ENCODE measurements at regions not wholly inside any gene's neighbourhood (a gene's known extent, or its start where the extent isn't known, plus 50 kb on each side); places are given as distances from the start of the nearest gene placed in this dataset.
"Not testable (repeated sequence)": the region's sequence is repeated elsewhere in the genome, so short reads cannot be mapped to it uniquely, and the experiment has no call there.

GRCh38 chr19:34871911-34872310, 54.8 kb upstream of the ZNF30 start:
- H3K36me3 Mint-ChIP-seq (ENCODE audit: low read depth); intact Hi-C loops (cut with micrococcal nuclease); H3K4me3 Mint-ChIP-seq; H3K27ac Mint-ChIP-seq; H3K27me3 Mint-ChIP-seq; H3K4me1 Mint-ChIP-seq (ENCODE audit: low read depth): not testable (repeated sequence)
- H3K9me3 Mint-ChIP-seq: peaks cover 44% of the 10 kb centered on the region

- Mint-ChIP-seq H3K9me3 (peaks cover 31% of the 10 kb centered on the region), H3K4me3 (no peak overlapping the region), H3K36me3 (ENCODE audit: low read depth) (no peaks in the 10 kb centered on the region), H3K27me3 (no peaks in the 10 kb centered on the region), H3K4me1 (ENCODE audit: low read depth) (no peaks in the 10 kb centered on the region), H3K27ac (no peak overlapping the region)
- intact Hi-C loops (cut with micrococcal nuclease): no loop called here
These were observed 59.1 kb upstream of the ZNF30 start for GRCh38 chr19:34867631-34868030.

GRCh38 chr19:34865225-34865624, 61.5 kb upstream of the ZNF30 start:
- H3K4me1 Mint-ChIP-seq (ENCODE audit: low read depth); H3K36me3 Mint-ChIP-seq (ENCODE audit: low read depth); intact Hi-C loops (cut with micrococcal nuclease); H3K4me3 Mint-ChIP-seq; H3K27me3 Mint-ChIP-seq; H3K27ac Mint-ChIP-seq: not testable (repeated sequence)
- peaks cover 31% of the 10 kb centered on the region for H3K9me3 Mint-ChIP-seq

- Mint-ChIP-seq H3K4me3 (peak overlapping the region; percentile 44), H3K9me3 (peaks cover 24% of the 10 kb centered on the region)
- H3K36me3 Mint-ChIP-seq (ENCODE audit: low read depth); H3K27me3 Mint-ChIP-seq; H3K4me1 Mint-ChIP-seq (ENCODE audit: low read depth); intact Hi-C loops (cut with micrococcal nuclease); H3K27ac Mint-ChIP-seq: not testable (repeated sequence)
These were observed 66.6 kb upstream of the ZNF30 start for GRCh38 chr19:34859823-34860736.

- H3K36me3 Mint-ChIP-seq (ENCODE audit: low read depth); H3K4me1 Mint-ChIP-seq (ENCODE audit: low read depth); H3K27me3 Mint-ChIP-seq; H3K4me3 Mint-ChIP-seq; H3K27ac Mint-ChIP-seq; intact Hi-C loops (cut with micrococcal nuclease): not testable (repeated sequence)
- H3K9me3 Mint-ChIP-seq: peaks cover 29% of the 10 kb centered on the region
These were observed 67.4 kb upstream of the ZNF30 start for GRCh38 chr19:34859325-34859724.

- Mint-ChIP-seq H3K27ac (no peak overlapping the region), H3K4me1 (ENCODE audit: low read depth) (peaks cover 5% of the 10 kb centered on the region), H3K27me3 (peaks cover 8% of the 10 kb centered on the region), H3K4me3 (no peak overlapping the region), H3K36me3 (ENCODE audit: low read depth) (no peaks in the 10 kb centered on the region), H3K9me3 (peaks cover 50% of the 10 kb centered on the region)
- intact Hi-C loops (cut with micrococcal nuclease): no loop called here
These were observed 70.7 kb upstream of the ZNF30 start for GRCh38 chr19:34856052-34856451.

- Mint-ChIP-seq H3K9me3 (peaks cover 61% of the 10 kb centered on the region), H3K27ac (no peak overlapping the region), H3K4me1 (ENCODE audit: low read depth) (no peaks in the 10 kb centered on the region), H3K4me3 (no peak overlapping the region), H3K36me3 (ENCODE audit: low read depth) (no peaks in the 10 kb centered on the region), H3K27me3 (no peaks in the 10 kb centered on the region)
- intact Hi-C loops (cut with micrococcal nuclease): no loop called here
These were observed 73.3 kb upstream of the ZNF30 start for GRCh38 chr19:34853369-34853768.

GRCh38 chr19:34852669-34853068, 74.0 kb upstream of the ZNF30 start:
- intact Hi-C loops (cut with micrococcal nuclease): no loop called here
- H3K27me3 Mint-ChIP-seq: no peaks in the 10 kb centered on the region
- H3K9me3 Mint-ChIP-seq: peaks cover 65% of the 10 kb centered on the region
- no peak overlapping the region for H3K27ac Mint-ChIP-seq
- no peaks in the 10 kb centered on the region for H3K36me3 Mint-ChIP-seq (ENCODE audit: low read depth)
- no peak overlapping the region for H3K4me3 Mint-ChIP-seq
- no peaks in the 10 kb centered on the region for H3K4me1 Mint-ChIP-seq (ENCODE audit: low read depth)

- Mint-ChIP-seq H3K27me3 (no peaks in the 10 kb centered on the region), H3K9me3 (peaks cover 71% of the 10 kb centered on the region), H3K4me3 (no peak overlapping the region), H3K4me1 (ENCODE audit: low read depth) (no peaks in the 10 kb centered on the region), H3K27ac (no peak overlapping the region), H3K36me3 (ENCODE audit: low read depth) (no peaks in the 10 kb centered on the region)
- intact Hi-C loops (cut with micrococcal nuclease): no loop called here
These were observed 75.4 kb upstream of the ZNF30 start for GRCh38 chr19:34851277-34851804.

- Mint-ChIP-seq H3K27ac (no peak overlapping the region), H3K4me1 (ENCODE audit: low read depth) (no peaks in the 10 kb centered on the region), H3K27me3 (no peaks in the 10 kb centered on the region), H3K36me3 (ENCODE audit: low read depth) (no peaks in the 10 kb centered on the region), H3K4me3 (no peak overlapping the region), H3K9me3 (peaks cover 46% of the 10 kb centered on the region)
- intact Hi-C loops (cut with micrococcal nuclease): no loop called here
These were observed 74.4 kb upstream of the ZNF599 start for GRCh38 chr19:34847393-34847792.

- H3K27me3 Mint-ChIP-seq: peaks cover under 1% of the 10 kb centered on the region
- H3K4me3 Mint-ChIP-seq: no peak overlapping the region
- intact Hi-C loops (cut with micrococcal nuclease): no loop called here
- peaks cover 32% of the 10 kb centered on the region for H3K9me3 Mint-ChIP-seq
- H3K4me1 Mint-ChIP-seq (ENCODE audit: low read depth): no peaks in the 10 kb centered on the region
- H3K36me3 Mint-ChIP-seq (ENCODE audit: low read depth): no peaks in the 10 kb centered on the region
- no peak overlapping the region for H3K27ac Mint-ChIP-seq
These were observed 71.3 kb upstream of the ZNF599 start for GRCh38 chr19:34844277-34844676.

- no peaks in the 10 kb centered on the region for H3K4me1 Mint-ChIP-seq (ENCODE audit: low read depth)
- H3K27me3 Mint-ChIP-seq: peaks cover 11% of the 10 kb centered on the region
- no peaks in the 10 kb centered on the region for H3K36me3 Mint-ChIP-seq (ENCODE audit: low read depth)
- no peak overlapping the region for H3K27ac Mint-ChIP-seq
- H3K4me3 Mint-ChIP-seq: no peak overlapping the region
- peaks cover 9% of the 10 kb centered on the region for H3K9me3 Mint-ChIP-seq
- intact Hi-C loops (cut with micrococcal nuclease): no loop called here
These were observed 68.8 kb upstream of the ZNF599 start for GRCh38 chr19:34841780-34842179.

- H3K4me1 Mint-ChIP-seq (ENCODE audit: low read depth): no peaks in the 10 kb centered on the region
- H3K4me3 Mint-ChIP-seq: no peak overlapping the region
- intact Hi-C loops (cut with micrococcal nuclease): no loop called here
- H3K9me3 Mint-ChIP-seq: no peaks in the 10 kb centered on the region
- no peak overlapping the region for H3K27ac Mint-ChIP-seq
- H3K27me3 Mint-ChIP-seq: peaks cover 11% of the 10 kb centered on the region
- no peaks in the 10 kb centered on the region for H3K36me3 Mint-ChIP-seq (ENCODE audit: low read depth)
These were observed 65.9 kb upstream of the ZNF599 start for GRCh38 chr19:34838753-34839431.

GRCh38 chr19:34838248-34838647, 65.2 kb upstream of the ZNF599 start:
- Mint-ChIP-seq H3K4me1 (ENCODE audit: low read depth) (no peaks in the 10 kb centered on the region), H3K27me3 (peaks cover 11% of the 10 kb centered on the region), H3K27ac (no peak overlapping the region), H3K4me3 (no peak overlapping the region), H3K9me3 (peaks cover 2% of the 10 kb centered on the region), H3K36me3 (ENCODE audit: low read depth) (no peaks in the 10 kb centered on the region)
- intact Hi-C loops (cut with micrococcal nuclease): no loop called here
